Osteocyte (in vitro differentiated cells): ENCODE measurements at regions not wholly inside any gene's neighbourhood (a gene's known extent, or its start where the extent isn't known, plus 50 kb on each side); places are given as distances from the start of the nearest gene placed in this dataset.

Experiments used
- DNase-seq: peaks from one replicate; pipeline ENCODE4 v3.0.0; 2021; ENCODE audit warnings: mixed read lengths; ENCODE audit not compliant: unreplicated experiment; ENCODE audit errors: extremely low spot score
- H3K27ac Mint-ChIP-seq: one replicate; pipeline ENCODE4 v1.8.0; 2021; ENCODE audit warnings: mild to moderate bottlenecking, mixed read lengths; ENCODE audit not compliant: unreplicated experiment
- H3K27me3 Mint-ChIP-seq: one replicate; pipeline ENCODE4 v1.8.0; 2021; ENCODE audit warnings: mixed read lengths; ENCODE audit not compliant: unreplicated experiment
- H3K36me3 Mint-ChIP-seq: one replicate; pipeline ENCODE4 v1.8.0; 2021; ENCODE audit warnings: mixed read lengths; ENCODE audit not compliant: unreplicated experiment
- H3K4me1 Mint-ChIP-seq: one replicate; pipeline ENCODE4 v1.8.0; 2021; ENCODE audit warnings: mixed read lengths; ENCODE audit not compliant: unreplicated experiment
- H3K4me3 Mint-ChIP-seq: one replicate; pipeline ENCODE4 v1.8.0; 2021; ENCODE audit warnings: mild to moderate bottlenecking, moderate library complexity, mixed read lengths; ENCODE audit not compliant: unreplicated experiment
- H3K9me3 Mint-ChIP-seq: one replicate; pipeline ENCODE4 v1.8.0; 2021; ENCODE audit warnings: mixed read lengths; ENCODE audit not compliant: unreplicated experiment
- CTCF ChIP-seq: fragments of 200-600 bp; sonication (generic); IDR thresholded peaks from 2 replicates; pipeline ENCODE4 v1.5.0; 2021; ENCODE audit warnings: antibody characterized with exemption, mild to moderate bottlenecking, moderate library complexity

GRCh38 chr3:162348912-162349311 is 852.3 kb downstream of the OTOL1 start:
- Mint-ChIP-seq H3K27ac (no peak overlapping the region), H3K27me3 (no peaks in the 10 kb centered on the region), H3K36me3 (no peaks in the 10 kb centered on the region), H3K4me3 (no peak overlapping the region), H3K4me1 (peaks cover 3% of the 10 kb centered on the region), H3K9me3 (no peaks in the 10 kb centered on the region)
- no peak for TF ChIP-seq CTCF
- no peak for DNase-seq

GRCh38 chr3:162353414-162353813 is 856.8 kb downstream of the OTOL1 start:
- DNase-seq: no peak
- Mint-ChIP-seq H3K4me3 (no peak overlapping the region), H3K4me1 (peaks cover 15% of the 10 kb centered on the region), H3K9me3 (no peaks in the 10 kb centered on the region), H3K27me3 (no peaks in the 10 kb centered on the region), H3K27ac (no peak overlapping the region), H3K36me3 (no peaks in the 10 kb centered on the region)
- TF ChIP-seq CTCF: no peak

GRCh38 chr3:162354356-162354755 is 857.7 kb downstream of the OTOL1 start:
- H3K4me1 Mint-ChIP-seq: peaks cover 15% of the 10 kb centered on the region
- no peaks in the 10 kb centered on the region for H3K27me3 Mint-ChIP-seq
- no peak overlapping the region for H3K27ac Mint-ChIP-seq
- no peak for DNase-seq
- TF ChIP-seq CTCF: no peak
- no peaks in the 10 kb centered on the region for H3K36me3 Mint-ChIP-seq
- no peak overlapping the region for H3K4me3 Mint-ChIP-seq
- no peaks in the 10 kb centered on the region for H3K9me3 Mint-ChIP-seq

GRCh38 chr3:162365066-162365719 is 868.6 kb downstream of the OTOL1 start:
- Mint-ChIP-seq H3K27ac (peak overlapping the region; percentile 23), H3K27me3 (no peaks in the 10 kb centered on the region), H3K4me1 (peaks cover 33% of the 10 kb centered on the region), H3K4me3 (no peak overlapping the region), H3K36me3 (no peaks in the 10 kb centered on the region), H3K9me3 (no peaks in the 10 kb centered on the region)
- TF ChIP-seq CTCF: no peak
- no peak for DNase-seq

GRCh38 chr3:162366166-162366766 is 869.7 kb downstream of the OTOL1 start:
- H3K4me1 Mint-ChIP-seq: peaks cover 41% of the 10 kb centered on the region
- no peak for DNase-seq

More at GRCh38 chr3:162366166-162366766, 869.7 kb downstream of the OTOL1 start:
- Mint-ChIP-seq H3K4me3 (no peak overlapping the region), H3K36me3 (no peaks in the 10 kb centered on the region), H3K27ac (no peak overlapping the region), H3K9me3 (no peaks in the 10 kb centered on the region), H3K27me3 (no peaks in the 10 kb centered on the region)
- no peak for TF ChIP-seq CTCF
